CD4-positive, alpha-beta T cell treated with Interleukin-1 beta for 1 hour (primary cell): ENCODE measurements at regions not wholly inside any gene's neighbourhood (a gene's known extent, or its start where the extent isn't known, plus 50 kb on each side); places are given as distances from the start of the nearest gene placed in this dataset.

Source experiments
- DNase-seq, 2 donors: peaks; one replicate each; pipeline ENCODE4 v3.0.0-alpha.2; 2020 to 2022

DNA sequence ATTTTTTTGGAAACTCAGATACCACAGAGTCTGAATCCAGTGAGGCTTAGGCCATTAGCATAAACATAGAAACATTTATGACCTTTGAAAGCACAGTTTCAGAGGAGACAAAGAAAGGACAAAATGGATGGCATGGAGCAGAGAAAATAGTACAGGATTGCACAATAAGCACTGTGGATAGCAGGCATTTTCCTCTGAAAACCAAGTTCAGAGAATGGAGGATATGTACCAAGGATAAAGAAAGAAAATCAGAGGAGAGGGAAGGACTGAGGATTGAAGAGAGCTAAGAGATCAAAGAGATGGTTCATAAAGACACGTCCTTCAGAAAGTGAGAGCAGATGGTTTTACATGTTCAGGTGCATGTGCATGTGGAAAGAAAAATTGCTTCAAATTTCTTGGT is 707.2 kb upstream of the CELF2 start:
- no peak for DNase-seq

DNA sequence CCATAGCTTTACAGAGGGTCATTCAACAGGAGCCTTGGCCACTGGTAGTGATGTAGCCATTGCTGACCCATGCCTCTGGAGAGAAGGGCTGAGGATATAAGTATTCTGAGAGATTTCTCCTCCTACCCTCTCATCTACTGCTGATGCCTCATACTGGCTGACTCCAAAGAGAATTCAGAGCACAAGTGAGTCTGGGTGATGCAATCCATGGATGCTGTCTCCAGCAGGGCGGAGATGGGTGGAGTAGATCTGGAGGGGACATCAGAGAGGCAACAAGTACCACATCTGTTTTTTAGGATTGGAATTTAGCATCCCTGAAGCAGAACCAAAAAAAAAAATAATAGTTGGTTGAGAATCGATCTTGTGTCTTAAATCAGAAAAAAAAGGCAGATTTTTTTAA is 705.7 kb upstream of the CELF2 start:
- no peak for DNase-seq

DNA sequence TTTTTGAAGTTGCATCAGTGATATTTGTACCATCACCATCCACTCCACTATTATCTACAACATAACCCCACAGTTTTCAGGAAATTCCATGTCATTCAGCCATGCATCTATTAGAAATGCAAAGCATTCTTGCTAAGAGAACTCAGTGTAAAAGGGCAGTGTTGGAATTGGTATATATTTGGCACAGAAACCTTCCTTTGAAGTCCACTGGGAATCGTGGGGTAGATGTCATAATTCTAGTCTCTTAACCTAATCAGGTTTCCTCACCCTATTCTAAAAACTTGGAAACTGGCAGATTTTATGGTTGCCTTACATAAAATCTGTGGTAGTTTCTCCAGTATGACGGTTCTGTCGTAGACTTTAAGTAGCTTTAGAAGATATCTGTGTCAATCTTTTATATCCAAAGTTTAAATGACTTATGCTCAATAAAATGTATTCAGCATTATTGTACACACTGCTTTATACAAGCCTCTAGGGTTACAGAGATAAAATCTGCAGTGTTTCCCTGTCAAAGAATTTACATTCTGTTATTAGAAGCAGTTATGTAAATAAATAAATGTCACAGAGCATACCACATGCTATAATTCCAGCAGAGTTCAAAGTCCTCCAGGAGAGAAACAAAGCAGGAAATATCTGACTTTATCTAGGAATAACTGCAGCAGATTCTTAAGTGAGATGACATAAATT is 704.4 kb upstream of the CELF2 start:
- no peak for DNase-seq

- no peak for DNase-seq
Observed at GRCh38 chr10:10314626-10315025, 703.0 kb upstream of the CELF2 start.

GRCh38 chr10:10315989-10316388 is 701.7 kb upstream of the CELF2 start:
- no peak for DNase-seq

- DNase-seq, result no peak
Observed at GRCh38 chr10:10317151-10317550, 700.5 kb upstream of the CELF2 start.

DNA sequence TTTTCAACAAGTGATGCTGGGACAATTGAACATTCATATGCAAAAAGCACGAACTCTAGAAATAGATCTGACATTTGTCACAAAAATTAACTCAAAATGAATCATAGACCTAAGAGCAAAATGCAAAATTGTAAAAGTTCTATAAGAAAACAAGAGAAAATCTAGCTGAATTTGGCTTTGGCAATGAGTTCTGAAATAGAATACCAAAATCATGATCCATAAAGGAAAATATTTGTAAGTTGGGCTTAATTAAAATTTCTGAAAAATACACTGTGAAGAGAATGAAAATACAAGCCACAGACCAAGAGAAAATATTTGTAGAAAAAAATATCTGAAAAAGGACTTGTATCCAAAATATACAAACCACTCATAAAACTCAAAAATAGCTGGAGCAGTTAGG is 698.8 kb upstream of the CELF2 start:
- no peak for DNase-seq

DNA sequence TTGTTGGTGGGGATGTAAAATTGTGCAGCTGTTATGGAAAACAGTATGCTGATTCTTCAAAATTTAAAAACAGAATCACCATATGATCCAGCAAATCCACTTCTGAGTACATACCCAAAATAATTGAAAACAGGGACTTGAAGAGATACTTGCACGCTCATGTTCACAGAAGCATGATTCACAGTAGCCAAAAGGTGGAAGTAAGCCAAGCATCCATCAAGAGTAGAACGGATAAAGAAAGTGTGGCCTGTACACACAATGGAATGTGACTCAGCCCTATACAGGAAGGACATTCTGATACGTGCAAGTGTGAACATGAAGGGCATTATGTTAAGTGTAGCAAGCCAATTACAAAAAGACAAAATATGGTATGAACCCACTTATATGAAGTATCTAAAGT is 696.7 kb upstream of the CELF2 start:
- DNase-seq, result no peak

DNA sequence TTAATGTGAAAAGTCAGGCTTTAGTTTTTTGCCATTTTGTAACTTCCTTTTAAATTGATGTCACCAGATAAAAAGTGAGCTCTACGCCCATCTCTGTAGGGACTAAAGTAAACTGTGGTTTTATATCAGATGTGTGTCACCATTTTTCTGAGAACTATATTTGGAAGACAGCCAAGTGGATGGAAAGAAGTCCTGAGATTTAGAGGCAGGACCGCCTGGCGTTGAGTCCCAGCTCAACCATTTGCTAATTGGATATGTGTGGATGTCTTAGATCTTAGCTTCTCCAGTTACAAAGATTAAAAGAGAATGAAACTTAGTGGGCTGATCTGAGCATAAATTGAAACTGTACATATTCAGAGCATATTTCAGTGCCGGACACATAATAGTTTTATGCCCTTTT is 691.6 kb upstream of the CELF2 start:
- no peak for DNase-seq

DNA sequence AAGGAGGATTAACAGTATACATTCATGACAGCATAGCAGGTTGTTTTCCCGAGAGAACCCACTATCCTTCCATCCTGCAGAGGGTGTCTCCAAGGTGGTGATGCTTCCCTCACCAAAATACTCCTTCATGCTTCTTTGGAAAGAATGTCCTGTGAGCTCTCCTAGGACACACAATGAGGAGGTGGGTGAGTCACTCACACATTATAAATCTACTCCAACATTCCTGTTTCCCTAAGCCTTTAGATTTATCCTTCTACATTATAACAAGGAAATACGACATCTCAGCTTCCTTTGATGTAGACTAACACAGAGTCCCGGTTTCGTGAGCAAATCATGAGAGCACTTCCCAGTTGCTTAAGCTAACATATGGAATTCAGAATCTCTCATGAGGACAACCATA is 689.7 kb upstream of the CELF2 start:
- no peak for DNase-seq

DNA sequence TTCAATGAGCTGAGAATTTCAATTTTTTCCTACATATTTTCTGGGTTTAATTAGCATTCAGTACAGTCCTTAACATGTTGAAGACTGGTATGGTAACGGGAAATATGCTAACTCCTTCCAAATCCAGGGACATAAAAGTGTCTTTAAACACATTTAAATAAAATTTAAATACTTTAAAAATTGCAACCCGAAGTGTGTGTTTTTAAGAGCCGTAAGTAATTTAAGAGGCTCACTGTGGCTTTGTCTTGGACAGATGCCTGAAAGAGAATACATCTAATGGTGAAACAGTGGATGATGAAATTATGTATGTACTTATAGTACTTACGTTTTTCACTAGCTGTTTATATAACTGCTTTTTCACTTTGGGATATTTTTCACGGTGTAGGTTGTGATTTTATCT is 687.3 kb upstream of the CELF2 start:
- no peak for DNase-seq

- DNase-seq, result no peak
Observed at GRCh38 chr10:10332786-10333185, 684.9 kb upstream of the CELF2 start.

GRCh38 chr10:10333622-10334021 is 684.0 kb upstream of the CELF2 start:
- no peak for DNase-seq

DNA sequence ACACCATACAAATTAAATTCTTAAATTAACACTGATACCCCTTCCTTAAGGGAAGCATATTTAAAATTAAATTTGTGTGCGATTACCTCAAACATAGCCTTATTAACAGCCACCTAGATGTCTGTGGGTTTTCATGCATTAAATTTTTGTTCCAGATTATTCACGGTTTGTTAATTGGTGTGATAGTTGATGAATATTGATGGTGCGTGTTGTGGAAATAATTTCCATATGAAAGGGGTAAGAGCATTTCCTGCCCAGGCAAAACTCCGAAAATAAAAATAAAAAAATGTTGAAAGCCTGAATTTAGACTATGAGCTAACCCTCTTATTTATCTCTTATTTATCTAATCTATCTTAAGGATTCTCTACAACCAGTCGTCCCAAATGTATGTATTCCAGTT is 679.3 kb upstream of the CELF2 start:
- DNase-seq, result no peak

GRCh38 chr10:10346390-10347150 is 671.1 kb upstream of the CELF2 start:
- no peak for DNase-seq

GRCh38 chr10:10350050-10350449 is 667.6 kb upstream of the CELF2 start:
- DNase-seq, result no peak

DNA sequence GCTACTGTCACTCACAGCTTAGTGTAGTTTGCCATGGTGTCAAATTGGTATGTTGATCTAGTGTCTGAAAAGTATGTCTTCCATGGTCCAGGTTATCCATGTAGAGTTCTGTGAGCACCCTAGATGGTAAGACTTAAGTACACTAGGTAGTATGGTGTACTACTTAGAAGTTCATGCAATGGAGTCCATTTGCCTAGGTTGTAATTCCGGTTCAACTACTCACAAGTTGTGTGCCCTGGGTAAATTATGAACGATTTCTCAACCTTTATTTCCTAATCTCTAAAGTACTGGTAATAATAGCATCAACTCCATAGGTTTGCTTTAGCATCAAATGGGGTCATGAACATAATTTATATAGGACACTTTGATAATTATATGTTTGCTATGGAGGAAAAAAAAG is 666.2 kb upstream of the CELF2 start:
- no peak for DNase-seq

GRCh38 chr10:10353326-10353868 is 664.3 kb upstream of the CELF2 start:
- no peak for DNase-seq

DNA sequence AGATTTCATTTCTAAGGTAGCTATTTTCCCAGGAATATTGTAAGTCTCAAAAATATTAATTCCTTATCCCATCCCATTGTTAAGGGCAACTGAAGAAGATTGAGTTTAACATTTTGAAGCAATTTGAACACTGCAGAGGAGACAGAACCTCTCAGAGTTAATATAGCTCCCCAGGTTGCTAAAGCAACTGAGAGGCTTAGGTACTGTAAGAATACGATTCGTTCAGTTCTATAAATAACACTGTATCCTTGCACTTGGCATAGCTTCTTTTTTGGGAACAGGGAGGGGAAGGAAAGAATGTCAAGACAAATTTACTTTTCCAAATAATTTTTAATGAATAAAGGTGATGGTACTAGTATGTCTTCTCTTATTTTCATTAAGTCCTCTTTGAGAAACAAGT is 658.4 kb upstream of the CELF2 start:
- no peak for DNase-seq

DNA sequence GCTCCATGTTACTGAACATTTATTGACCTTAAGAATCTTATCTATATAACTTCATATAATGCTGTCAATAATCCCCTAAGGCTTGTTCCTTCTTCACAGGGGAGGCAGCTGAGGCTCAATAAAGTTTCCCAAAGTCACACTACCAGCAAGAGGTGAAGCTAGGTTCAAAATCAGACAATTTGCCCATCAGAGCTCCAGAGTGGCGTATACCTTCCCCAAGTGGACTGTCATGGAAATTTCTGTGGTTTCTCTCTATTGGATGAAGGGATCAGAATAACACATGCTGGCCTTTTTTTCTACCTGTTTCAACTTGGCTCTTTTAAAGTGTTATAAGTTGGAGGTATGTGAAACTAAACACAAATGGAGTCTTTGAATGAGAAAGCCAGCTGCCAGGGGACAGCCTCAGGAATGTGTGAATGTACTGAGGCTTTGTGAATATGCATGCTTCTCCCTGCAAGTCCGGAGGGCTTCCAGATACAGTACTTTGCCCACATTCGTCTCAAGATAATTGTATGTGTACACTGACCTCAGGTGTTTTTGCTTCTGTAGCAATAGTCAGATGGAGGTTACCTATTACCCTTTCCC is 656.3 kb upstream of the CELF2 start:
- no peak for DNase-seq

- DNase-seq, result no peak
Observed at GRCh38 chr10:10362800-10363199, 654.9 kb upstream of the CELF2 start.

GRCh38 chr10:10363217-10363616 is 654.5 kb upstream of the CELF2 start:
- DNase-seq, result no peak

DNA sequence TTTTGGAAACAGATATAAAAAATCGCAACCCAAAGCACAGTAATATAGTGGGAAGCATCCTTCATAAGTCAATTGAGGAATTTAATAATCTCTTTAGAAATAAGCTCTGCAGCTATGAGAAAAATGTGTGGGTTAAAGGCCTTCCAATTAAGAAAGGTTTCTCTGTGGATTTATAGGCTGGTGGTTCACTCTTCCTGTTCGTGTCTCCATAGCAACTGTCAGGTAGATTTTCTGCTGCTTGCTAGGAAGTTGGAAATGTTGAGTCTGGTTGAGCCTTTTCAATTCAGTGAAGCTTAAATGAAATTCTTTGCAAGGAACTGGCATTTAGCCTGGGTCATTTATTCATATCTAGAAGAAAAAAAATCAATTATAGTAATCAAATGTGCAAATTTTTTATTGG is 652.8 kb upstream of the CELF2 start:
- no peak for DNase-seq

- DNase-seq, result no peak
Observed at GRCh38 chr10:10365676-10366075, 652.0 kb upstream of the CELF2 start.
